Mucosa of stomach (tissue), 1 donor: ENCODE measurements at regions not wholly inside any gene's neighbourhood (a gene's known extent, or its start where the extent isn't known, plus 50 kb on each side); places are given as distances from the start of the nearest gene placed in this dataset.

Source experiments
- H3K27me3 ChIP-seq: one replicate; pipeline ENCODE4 v1.7.0; 2013; ENCODE audit warnings: mild to moderate bottlenecking, low read length; ENCODE audit not compliant: control insufficient read depth, insufficient read depth
- H3K36me3 ChIP-seq: one replicate; pipeline ENCODE4 v1.7.0; 2013; ENCODE audit warnings: low read length; ENCODE audit not compliant: control insufficient read depth, insufficient read depth
- H3K4me1 ChIP-seq: one replicate; pipeline ENCODE4 v1.7.0; 2013; ENCODE audit warnings: mild to moderate bottlenecking, low read length; ENCODE audit not compliant: control insufficient read depth, insufficient read depth
- H3K4me3 ChIP-seq: one replicate; pipeline ENCODE4 v1.7.0; 2013; ENCODE audit warnings: low read length
- H3K9ac ChIP-seq: one replicate; pipeline ENCODE4 v1.7.0; 2013; ENCODE audit warnings: mild to moderate bottlenecking, low read length, moderate library complexity
- H3K9me3 ChIP-seq: one replicate; pipeline ENCODE4 v1.7.0; 2013; ENCODE audit warnings: mild to moderate bottlenecking, low read length, moderate library complexity; ENCODE audit not compliant: control insufficient read depth
- donor health status: Pancreatic carcinoma.

DNA sequence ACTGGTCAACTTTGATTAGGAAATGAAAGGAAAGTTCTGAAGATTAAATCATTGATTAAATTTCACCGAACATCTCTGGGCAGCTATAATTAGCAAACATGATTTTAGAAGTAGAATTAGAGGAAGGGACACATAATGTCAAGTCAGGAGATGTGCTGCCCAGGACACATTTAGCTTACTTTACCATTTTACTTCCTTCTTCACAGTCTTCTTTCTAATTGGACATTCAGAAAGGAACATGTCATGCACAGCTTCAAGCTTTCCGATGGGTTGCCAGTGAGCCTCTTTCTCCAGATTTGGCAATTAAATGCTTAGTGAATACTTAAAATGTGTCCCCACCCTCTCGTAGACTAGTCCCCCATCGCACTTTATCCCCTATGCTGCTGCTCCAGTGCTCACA is 234.7 kb downstream of the FAM76B start:
- Histone ChIP-seq H3K9me3 (no peaks in the 10 kb centered on the region), H3K9ac (no peak overlapping the region), H3K4me1 (no peaks in the 10 kb centered on the region), H3K4me3 (no peak overlapping the region), H3K36me3 (no peaks in the 10 kb centered on the region), H3K27me3 (no peaks in the 10 kb centered on the region)

DNA sequence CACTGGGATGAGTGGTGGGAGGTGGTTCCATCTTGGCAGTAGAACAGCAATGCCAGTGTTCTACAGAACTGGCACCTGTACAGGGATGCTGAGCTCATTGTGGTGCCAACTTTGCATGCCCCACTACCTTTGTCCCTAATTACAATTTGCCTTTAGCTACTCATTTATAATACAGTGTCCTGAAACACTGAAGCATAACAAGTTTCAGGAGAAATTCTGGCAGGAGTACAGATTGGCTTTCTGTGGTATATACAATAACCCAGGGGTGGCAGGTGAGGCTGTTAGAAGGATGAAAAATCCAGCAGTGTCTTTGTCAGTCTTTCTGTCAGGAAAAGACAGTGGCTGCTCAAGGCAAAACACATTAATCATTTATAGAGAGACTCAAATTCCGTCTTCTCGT is 240.3 kb downstream of the FAM76B start:
- no peaks in the 10 kb centered on the region for H3K36me3 ChIP-seq
- no peaks in the 10 kb centered on the region for H3K9me3 ChIP-seq
- H3K4me1 ChIP-seq: no peaks in the 10 kb centered on the region
- no peak overlapping the region for H3K4me3 ChIP-seq
- H3K27me3 ChIP-seq: no peaks in the 10 kb centered on the region
- H3K9ac ChIP-seq: no peak overlapping the region

DNA sequence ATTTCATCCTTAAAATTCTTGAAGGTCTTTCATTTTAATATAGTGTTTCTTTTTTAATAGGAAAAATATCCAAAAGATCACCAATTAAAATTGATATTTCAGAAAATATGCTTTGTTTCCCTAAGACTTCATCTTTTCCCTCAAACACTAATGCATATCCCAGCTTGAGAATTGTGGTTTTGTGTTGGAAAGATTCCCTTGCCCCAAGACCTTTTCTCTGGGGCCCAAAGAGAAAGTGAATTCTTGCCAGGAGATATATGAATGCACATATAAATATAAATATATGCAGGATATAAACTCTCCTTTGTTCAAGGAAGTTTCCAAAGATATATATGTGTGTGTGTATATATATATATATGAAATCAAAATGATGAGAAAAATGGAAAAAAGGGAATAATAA is 241.2 kb downstream of the FAM76B start:
- Histone ChIP-seq H3K4me1 (no peaks in the 10 kb centered on the region), H3K4me3 (no peak overlapping the region), H3K9ac (no peak overlapping the region), H3K9me3 (no peaks in the 10 kb centered on the region), H3K27me3 (no peaks in the 10 kb centered on the region), H3K36me3 (no peaks in the 10 kb centered on the region)

DNA sequence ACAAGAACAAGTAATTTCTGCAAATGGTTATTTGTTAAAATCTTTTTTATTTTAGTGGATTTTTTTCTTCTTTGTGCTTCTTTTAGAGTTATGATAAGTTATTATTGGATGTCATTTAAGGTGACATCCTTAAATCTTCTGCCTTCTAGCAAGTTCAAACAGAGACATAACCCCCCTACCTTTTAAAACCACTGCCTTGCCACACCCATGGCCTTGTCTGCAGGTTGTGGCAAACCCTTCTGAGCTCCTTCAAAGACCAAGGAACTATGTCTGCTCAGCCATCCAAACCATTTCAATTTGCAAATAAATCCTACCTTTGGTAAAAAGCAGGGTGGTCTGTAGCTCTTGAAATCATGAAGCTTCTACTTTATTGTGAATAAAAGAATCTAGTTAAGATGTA is 241.6 kb downstream of the FAM76B start:
- Histone ChIP-seq H3K9me3 (no peaks in the 10 kb centered on the region), H3K9ac (no peak overlapping the region), H3K36me3 (no peaks in the 10 kb centered on the region), H3K27me3 (no peaks in the 10 kb centered on the region), H3K4me3 (no peak overlapping the region), H3K4me1 (no peaks in the 10 kb centered on the region)

DNA sequence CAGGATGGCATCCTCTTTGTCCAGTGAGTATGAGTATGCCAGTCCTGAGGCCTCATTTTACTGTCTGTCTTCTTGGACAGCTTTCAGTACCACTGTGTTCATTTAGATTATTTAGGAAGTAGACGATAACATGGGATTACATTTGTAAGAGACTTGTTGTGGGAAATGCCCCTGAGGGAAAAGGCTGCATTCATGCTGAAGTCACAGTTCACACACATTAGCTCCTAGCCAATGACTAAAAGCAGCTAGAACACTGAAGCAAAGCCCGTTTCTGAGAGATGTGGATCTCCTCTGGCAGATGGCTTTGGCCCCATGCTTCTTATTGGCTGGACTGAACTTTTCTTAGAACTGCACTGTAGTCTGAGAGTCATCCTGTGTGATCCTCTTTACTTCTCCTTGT is 242.4 kb downstream of the FAM76B start:
- Histone ChIP-seq H3K9ac (no peak overlapping the region), H3K36me3 (no peaks in the 10 kb centered on the region), H3K27me3 (no peaks in the 10 kb centered on the region), H3K4me1 (no peaks in the 10 kb centered on the region), H3K4me3 (no peak overlapping the region), H3K9me3 (no peaks in the 10 kb centered on the region)

DNA sequence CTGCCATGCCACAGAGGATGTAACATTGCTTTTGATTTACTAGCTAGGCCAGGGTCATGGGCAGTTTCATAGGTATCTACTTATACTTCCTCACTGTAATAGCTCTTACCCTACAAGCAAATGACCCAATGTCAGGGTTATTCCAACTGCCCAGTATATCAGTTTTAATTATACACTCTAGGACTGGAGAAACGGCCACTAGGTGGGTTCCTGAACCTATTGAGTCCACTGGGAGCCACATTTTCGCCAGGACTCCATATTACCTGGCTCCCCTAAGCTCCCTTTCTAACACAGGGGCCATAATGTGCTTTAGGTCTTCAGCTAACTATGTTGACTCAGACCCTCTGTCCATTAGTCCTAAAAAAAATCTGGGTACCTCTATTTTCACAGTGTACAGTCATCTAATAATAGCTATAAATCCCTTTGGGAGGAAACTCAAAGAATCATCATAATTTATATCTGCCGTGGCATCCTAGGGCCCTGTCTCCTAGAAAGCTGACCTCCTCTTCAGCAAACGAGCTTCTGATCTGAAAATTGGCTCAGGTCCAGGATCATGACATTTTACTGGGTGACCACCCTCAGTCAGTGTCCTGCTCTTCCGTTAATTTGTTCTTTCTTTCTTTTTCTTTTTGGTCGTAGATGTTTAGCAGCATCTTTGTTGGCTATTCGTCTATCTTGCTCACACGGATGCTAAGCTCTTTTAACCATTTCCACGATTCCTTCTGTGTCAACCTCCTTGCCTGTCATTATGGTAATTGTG is 244.3 kb downstream of the FAM76B start:
- Histone ChIP-seq H3K36me3 (no peaks in the 10 kb centered on the region), H3K4me3 (no peak overlapping the region), H3K27me3 (no peaks in the 10 kb centered on the region), H3K4me1 (no peaks in the 10 kb centered on the region), H3K9me3 (no peaks in the 10 kb centered on the region), H3K9ac (no peak overlapping the region)

DNA sequence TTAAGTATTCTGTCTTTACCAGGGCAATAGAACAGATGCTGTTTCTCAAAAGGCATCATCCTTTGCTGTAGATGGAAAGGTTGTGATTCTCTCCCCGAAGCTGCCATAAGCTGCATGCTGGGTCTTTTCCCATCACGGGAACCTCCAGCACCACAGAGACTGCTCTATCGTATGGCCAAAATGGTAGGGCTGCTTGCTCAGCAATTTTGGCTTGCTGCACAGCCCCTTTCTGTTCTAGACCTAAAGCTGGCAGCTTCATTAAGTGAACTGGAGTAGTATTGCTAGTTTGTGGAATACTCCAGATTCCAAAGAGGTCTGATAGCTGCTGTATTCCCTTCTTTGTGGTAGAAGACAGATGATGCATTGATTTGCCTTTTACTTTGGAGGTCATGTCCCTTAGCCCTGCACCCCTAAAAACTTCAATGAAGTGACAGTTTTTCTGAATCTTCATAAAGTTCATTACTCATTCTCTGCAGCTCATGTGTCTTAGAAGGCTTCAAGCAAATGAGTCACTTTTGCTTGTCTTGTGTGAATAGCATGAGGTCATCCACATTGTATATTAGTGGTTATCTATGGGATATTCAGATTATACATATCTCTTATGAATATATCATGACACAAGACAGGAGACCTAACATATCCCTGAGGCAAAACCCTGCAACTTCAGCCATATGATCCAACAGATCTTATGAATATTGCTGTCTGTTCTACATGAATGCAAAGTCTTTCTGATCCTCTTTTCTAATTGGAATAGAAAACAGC is 245.3 kb downstream of the FAM76B start:
- Histone ChIP-seq H3K9ac (no peak overlapping the region), H3K27me3 (no peaks in the 10 kb centered on the region), H3K36me3 (no peaks in the 10 kb centered on the region), H3K4me1 (no peaks in the 10 kb centered on the region), H3K9me3 (no peaks in the 10 kb centered on the region), H3K4me3 (no peak overlapping the region)

DNA sequence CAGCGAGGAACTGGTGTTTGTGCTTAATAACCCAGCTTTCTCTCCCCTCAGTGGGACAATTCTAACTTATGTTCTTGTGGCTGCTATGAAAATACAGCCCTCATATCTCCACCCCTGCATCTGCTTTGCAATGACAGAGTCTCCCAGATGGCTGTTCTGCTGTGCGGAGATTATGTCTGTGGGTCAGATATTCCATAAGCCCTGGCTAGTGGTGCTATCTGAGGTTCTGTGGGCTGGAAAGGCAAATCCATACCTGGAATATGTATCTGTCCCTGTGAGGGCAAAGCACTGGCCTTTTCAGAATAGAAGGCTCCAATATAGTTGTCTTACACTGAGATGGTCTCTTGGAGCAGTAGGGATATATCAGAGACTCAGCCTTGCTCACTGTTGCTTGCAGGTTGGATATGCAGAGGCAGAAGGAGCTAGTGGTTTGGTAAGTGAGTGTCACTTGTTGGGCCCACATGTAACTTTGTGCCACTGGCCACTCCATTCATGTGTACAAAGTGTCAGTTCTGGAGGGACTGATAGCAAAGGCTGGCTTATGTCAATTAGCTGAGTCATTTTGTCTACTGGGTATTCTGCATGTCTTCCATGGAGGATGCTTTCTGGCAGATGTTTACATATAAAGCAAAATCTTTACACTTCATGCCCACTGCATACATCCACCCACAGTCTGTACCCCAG is 246.6 kb downstream of the FAM76B start:
- Histone ChIP-seq H3K9me3 (no peaks in the 10 kb centered on the region), H3K9ac (no peak overlapping the region), H3K36me3 (no peaks in the 10 kb centered on the region), H3K4me3 (no peak overlapping the region), H3K4me1 (no peaks in the 10 kb centered on the region), H3K27me3 (no peaks in the 10 kb centered on the region)

DNA sequence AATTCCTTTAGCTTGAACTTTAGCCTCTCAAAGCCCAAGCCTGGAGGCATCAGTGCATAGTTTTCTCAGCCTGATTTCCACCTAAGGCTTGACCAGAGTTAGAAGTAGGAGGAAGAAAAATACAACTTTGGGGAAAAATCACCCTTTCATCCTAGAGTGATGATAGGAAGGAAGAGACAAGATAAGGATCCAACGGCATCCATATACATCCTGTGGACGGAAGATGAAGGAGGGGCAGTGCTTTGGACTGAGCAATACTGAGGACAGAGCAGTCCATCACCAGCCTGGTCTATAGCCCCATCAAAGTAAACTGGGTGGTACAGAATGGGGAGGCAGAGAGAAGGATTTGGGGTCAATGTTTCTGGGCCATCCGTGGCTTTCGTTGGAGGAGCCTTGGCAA is 247.9 kb downstream of the FAM76B start:
- H3K9ac ChIP-seq: no peak overlapping the region
- H3K4me3 ChIP-seq: no peak overlapping the region
- H3K4me1 ChIP-seq: no peaks in the 10 kb centered on the region
- H3K36me3 ChIP-seq: no peaks in the 10 kb centered on the region
- no peaks in the 10 kb centered on the region for H3K9me3 ChIP-seq
- H3K27me3 ChIP-seq: no peaks in the 10 kb centered on the region

DNA sequence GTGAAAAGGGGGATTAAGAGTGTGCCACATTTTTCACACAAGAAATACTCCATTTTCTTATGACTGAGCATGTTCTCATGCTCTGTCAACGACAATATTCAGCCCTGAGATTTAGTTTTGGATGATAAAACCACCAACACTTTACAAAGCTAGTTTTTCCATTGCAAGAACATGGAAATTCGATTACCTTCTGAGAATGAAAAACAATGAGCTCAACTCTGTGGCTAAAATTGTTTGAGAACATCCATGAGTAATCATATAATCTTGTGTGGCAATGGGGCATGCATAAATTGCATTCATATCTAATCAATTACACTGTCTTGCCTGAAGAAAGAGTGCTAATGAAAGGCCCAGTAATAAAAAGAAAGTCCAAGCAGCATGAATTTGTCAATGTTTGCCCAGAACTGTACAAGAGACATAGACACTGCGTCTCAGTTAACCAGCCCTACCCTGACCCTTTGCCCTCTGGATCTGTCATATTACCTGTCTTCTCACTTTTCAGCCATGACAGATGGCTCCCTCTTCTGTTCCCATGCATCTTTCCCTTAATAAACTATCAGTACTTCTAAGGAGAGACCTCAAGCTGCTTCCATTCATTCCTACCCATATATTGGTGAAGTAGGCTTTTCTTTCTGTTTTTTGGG is 253.4 kb downstream of the FAM76B start:
- Histone ChIP-seq H3K4me1 (no peaks in the 10 kb centered on the region), H3K4me3 (no peak overlapping the region)

DNA sequence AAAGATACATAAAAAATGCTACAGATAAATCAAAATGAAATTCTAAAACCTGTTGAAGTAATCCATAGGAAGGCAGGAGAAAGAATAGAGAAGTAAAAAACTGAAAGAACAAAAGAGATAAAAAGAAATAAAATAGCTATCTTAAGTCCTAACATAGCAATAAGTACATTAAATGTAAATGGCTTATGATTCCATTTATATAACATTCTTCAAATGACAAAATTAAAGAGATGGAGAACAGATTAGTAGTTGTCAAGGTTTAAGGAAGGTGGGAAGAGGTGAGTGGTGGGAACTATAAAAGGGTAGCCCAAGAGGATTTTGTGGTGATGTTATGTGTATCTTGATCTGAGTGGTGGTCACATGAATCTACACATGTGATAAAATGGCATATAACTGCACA is 254.8 kb downstream of the FAM76B start:
- no peak overlapping the region for H3K4me3 ChIP-seq
- H3K9ac ChIP-seq: no peak overlapping the region
- no peaks in the 10 kb centered on the region for H3K27me3 ChIP-seq
- H3K36me3 ChIP-seq: no peaks in the 10 kb centered on the region
- H3K4me1 ChIP-seq: no peaks in the 10 kb centered on the region
- H3K9me3 ChIP-seq: no peaks in the 10 kb centered on the region

More for the DNA sequence above, 253.4 kb downstream of the FAM76B start:
- H3K9ac ChIP-seq: no peak overlapping the region
- H3K27me3 ChIP-seq: no peaks in the 10 kb centered on the region
- no peaks in the 10 kb centered on the region for H3K9me3 ChIP-seq
- H3K36me3 ChIP-seq: no peaks in the 10 kb centered on the region

DNA sequence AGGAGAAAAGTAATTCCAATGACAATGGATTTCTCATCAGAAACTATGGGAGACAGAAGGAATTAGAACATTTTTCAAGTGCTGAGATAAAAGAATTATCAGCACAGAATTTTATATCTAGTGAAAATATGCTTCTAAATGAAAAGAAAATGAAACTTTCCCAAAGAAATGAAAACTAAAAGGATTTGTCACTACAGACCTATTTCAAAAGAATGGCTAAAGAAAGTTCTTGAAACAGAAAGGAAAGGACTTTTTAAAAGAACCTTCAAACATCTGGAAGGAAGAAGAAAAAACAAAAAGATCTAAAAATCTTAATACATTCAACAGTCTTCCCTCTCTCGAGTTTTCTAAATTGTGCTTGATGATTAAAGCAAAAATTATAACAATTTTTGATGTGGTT is 255.4 kb downstream of the FAM76B start:
- Histone ChIP-seq H3K36me3 (no peaks in the 10 kb centered on the region), H3K9me3 (no peaks in the 10 kb centered on the region)

More for the DNA sequence above, 255.4 kb downstream of the FAM76B start:
- Histone ChIP-seq H3K4me3 (no peak overlapping the region), H3K27me3 (no peaks in the 10 kb centered on the region), H3K4me1 (no peaks in the 10 kb centered on the region), H3K9ac (no peak overlapping the region)
